Activated CD4-positive, CD25-positive, alpha-beta regulatory T cell treated with anti-CD3 and anti-CD28 coated beads, Interleukin-2, amount 50 U/mL, for 24 hours (primary cell): ENCODE measurements at regions not wholly inside any gene's neighbourhood (a gene's known extent, or its start where the extent isn't known, plus 50 kb on each side); places are given as distances from the start of the nearest gene placed in this dataset.
"Not testable (repeated sequence)": the region's sequence is repeated elsewhere in the genome, so short reads cannot be mapped to it uniquely, and the experiment has no call there.

Source experiments
- ATAC-seq, 2 donors: fragments of 150-1000 bp; cut with Tn5 transposase; one replicate each; pipeline ENCODE4 v1.10.0; 2021; ENCODE audit warnings: mild to moderate bottlenecking in 1 of 2, moderate library complexity in 1 of 2

- no peak for ATAC-seq
These were observed 336.1 kb downstream of the CDC5L start for GRCh38 chr6:44723439-44724197.

- no peak for ATAC-seq
These were observed 337.6 kb downstream of the CDC5L start for GRCh38 chr6:44725070-44725469.

- no peak for ATAC-seq
These were observed 340.4 kb downstream of the CDC5L start for GRCh38 chr6:44727651-44728630.

GRCh38 chr6:44730771-44731391, 343.4 kb downstream of the CDC5L start:
- ATAC-seq, result no peak

GRCh38 chr6:44731485-44732095, 344.1 kb downstream of the CDC5L start:
- ATAC-seq, result no peak

- ATAC-seq, result no peak
These were observed 344.7 kb downstream of the CDC5L start for GRCh38 chr6:44732243-44732642.

- ATAC-seq, result no peak
These were observed 345.6 kb downstream of the CDC5L start for GRCh38 chr6:44733126-44733525.

- no peak for ATAC-seq
These were observed 346.4 kb downstream of the CDC5L start for GRCh38 chr6:44733868-44734267.

GRCh38 chr6:44734886-44735629, 347.6 kb downstream of the CDC5L start:
- ATAC-seq, result no peak

GRCh38 chr6:44735630-44735963, 348.1 kb downstream of the CDC5L start:
- ATAC-seq, result peak; percentile 19 to 48

GRCh38 chr6:44737341-44737740, 349.8 kb downstream of the CDC5L start:
- no peak for ATAC-seq

- ATAC-seq, result no peak
These were observed 350.5 kb downstream of the CDC5L start for GRCh38 chr6:44737829-44738528.

GRCh38 chr6:44738601-44739146, 351.2 kb downstream of the CDC5L start:
- ATAC-seq, result peak in 1 of 2 donors; percentile 8

GRCh38 chr6:44739181-44739580, 351.7 kb downstream of the CDC5L start:
- ATAC-seq, result no peak

- ATAC-seq, result no peak
These were observed 353.1 kb downstream of the CDC5L start for GRCh38 chr6:44740566-44741120.

GRCh38 chr6:44742201-44742600, 354.7 kb downstream of the CDC5L start:
- ATAC-seq, result no peak

GRCh38 chr6:44742828-44743372, 355.4 kb downstream of the CDC5L start:
- no peak for ATAC-seq

GRCh38 chr6:44760116-44760515, 372.6 kb downstream of the CDC5L start:
- not testable (repeated sequence) for ATAC-seq

- ATAC-seq, result no peak
These were observed 373.5 kb downstream of the CDC5L start for GRCh38 chr6:44761046-44761445.

GRCh38 chr6:44762496-44762895, 375.0 kb downstream of the CDC5L start:
- no peak for ATAC-seq
